Testis (tissue), 2 donors: ENCODE measurements at regions not wholly inside any gene's neighbourhood (a gene's known extent, or its start where the extent isn't known, plus 50 kb on each side); places are given as distances from the start of the nearest gene placed in this dataset.

ENCODE experiments used
- DNase-seq: peaks from one replicate; pipeline ENCODE4 v3.0.0-alpha.2; 2019
- H3K27ac ChIP-seq, 2 donors: fragments of 200-600 bp; sonication (generic); one replicate each; pipeline ENCODE4 v1.5.1; 2019
- H3K27me3 ChIP-seq: fragments of 200-600 bp; sonication (generic); one replicate; pipeline ENCODE4 v1.5.1; 2019
- H3K36me3 ChIP-seq: fragments of 200-600 bp; sonication (generic); one replicate; pipeline ENCODE4 v1.5.1; 2017; ENCODE audit warnings: low read depth; ENCODE audit errors: missing control alignments
- H3K4me1 ChIP-seq: fragments of 200-600 bp; sonication (generic); one replicate; pipeline ENCODE4 v1.5.1; 2019
- H3K4me3 ChIP-seq, 2 donors: fragments of 200-600 bp; sonication (generic); one replicate each; pipeline ENCODE4 v1.5.1; 2017 to 2019
- H3K9me3 ChIP-seq: fragments of 200-600 bp; sonication (generic); one replicate; pipeline ENCODE4 v1.5.1; 2017
- CTCF ChIP-seq, 3 experiments: fragments of 450-650 bp in 2 of 3; fragments of 200-600 bp in 1 of 3; sonication (generic) in 1 of 3; IDR thresholded peaks; one replicate each; pipeline ENCODE4 v1.5.1; 2016 to 2019; ENCODE audit warnings: antibody characterized with exemption in 3 of 3, mild to moderate bottlenecking in 2 of 3, moderate library complexity in 1 of 3
- POLR2A ChIP-seq: fragments of 450-650 bp; IDR thresholded peaks from one replicate; pipeline ENCODE4 v1.6.1; 2017; ENCODE audit warnings: antibody characterized with exemption, mild to moderate bottlenecking, moderate library complexity
- WGBS, 2 donors: methylation state at CpG; one replicate each; pipeline ENCODE4 v1.1.5; 2018; 5-methylcytosine and 5-hydroxymethylcytosine counted together
- intact Hi-C: fragments of 100-400 bp; cut with DNase I; formaldehyde crosslinking; loops from one replicate; pipeline ENCODE4 v1.15.1; 2023; ENCODE audit warnings: low total_unique reads

- 90 to 94% methylated on average over 3 of the region's 3 CpGs for WGBS, 2 donors
- H3K27ac ChIP-seq: no peak overlapping the region
- no peaks in the 10 kb centered on the region for H3K4me1 ChIP-seq
- H3K36me3 ChIP-seq: no peaks in the 10 kb centered on the region
- intact Hi-C loops: no loop called here
- TF ChIP-seq CTCF (IDR thresholded peaks at IDR 0.05) (no peak), POLR2A (no peak)
- H3K4me3 ChIP-seq: no peak overlapping the region
- H3K27me3 ChIP-seq: no peaks in the 10 kb centered on the region
- no peaks in the 10 kb centered on the region for H3K9me3 ChIP-seq
- no peak for DNase-seq
Observed at GRCh38 chr11:69406060-69406459, 75.4 kb upstream of the LINC01488 start.

- DNase-seq: no peak
- no peak overlapping the region for H3K27ac ChIP-seq
- H3K4me3 ChIP-seq: no peak overlapping the region
- no peaks in the 10 kb centered on the region for H3K36me3 ChIP-seq
- no peaks in the 10 kb centered on the region for H3K4me1 ChIP-seq
- WGBS, 2 donors: 74 to 84% methylated on average over 13 of the region's 13 CpGs
- TF ChIP-seq POLR2A: no peak
- TF ChIP-seq CTCF (IDR thresholded peaks at IDR 0.05): no peak
- H3K27me3 ChIP-seq: no peaks in the 10 kb centered on the region
- H3K9me3 ChIP-seq: no peaks in the 10 kb centered on the region
- intact Hi-C loops: no loop called here
Observed at GRCh38 chr11:69409812-69410645, 71.4 kb upstream of the LINC01488 start.

- no peak for DNase-seq
- Histone ChIP-seq H3K4me3 (no peak overlapping the region), H3K36me3 (no peaks in the 10 kb centered on the region), H3K27ac (no peak overlapping the region), H3K4me1 (no peaks in the 10 kb centered on the region), H3K27me3 (no peaks in the 10 kb centered on the region), H3K9me3 (no peaks in the 10 kb centered on the region)
- intact Hi-C loops: no loop called here
- no peak for TF ChIP-seq CTCF (IDR thresholded peaks at IDR 0.05)
- no peak for TF ChIP-seq POLR2A
- WGBS, 2 donors: 87 to 88% methylated on average over 8 of the region's 8 CpGs
Observed at GRCh38 chr11:69411257-69411924, 70.1 kb upstream of the LINC01488 start.

GRCh38 chr11:69413015-69413801, 68.3 kb upstream of the LINC01488 start:
- 92 to 93% methylated on average over 14 to 16 of the region's 16 CpGs for WGBS, 2 donors
- Histone ChIP-seq H3K27ac (no peak overlapping the region), H3K36me3 (no peaks in the 10 kb centered on the region), H3K27me3 (no peaks in the 10 kb centered on the region), H3K4me3 (no peak overlapping the region), H3K4me1 (no peaks in the 10 kb centered on the region), H3K9me3 (no peaks in the 10 kb centered on the region)
- TF ChIP-seq POLR2A (no peak), CTCF (IDR thresholded peaks at IDR 0.05) (no peak)
- no peak for DNase-seq
- intact Hi-C loops: no loop called here
